Pancreas (tissue), 10 donors: ENCODE measurements at regions not wholly inside any gene's neighbourhood (a gene's known extent, or its start where the extent isn't known, plus 50 kb on each side); places are given as distances from the start of the nearest gene placed in this dataset.

Source experiments
- ATAC-seq, 4 donors: fragments of 200-7000 bp; cut with Tn5 transposase; one replicate each; pipeline versions ENCODE4 v1.8.0 to v1.9.1; 2020; ENCODE audit warnings: mild to moderate bottlenecking in 4 of 4, moderate library complexity in 4 of 4
- DNase-seq, 6 donors: peaks; one replicate each; pipeline ENCODE4 v3.0.0-alpha.2; 2020
- FAIRE-seq: peaks from 2 replicates; lab custom pipeline; 2012; peaks lifted over from hg19 to GRCh38; lab: Jason Lieb, UNC
- H3K27ac ChIP-seq, 4 donors: fragments of 200-600 bp; sonication (generic); 1 replicate in 3 of 4; 2 replicates in 1 of 4; pipeline versions ENCODE4 v1.5.0 to v1.8.0; 2020
- H3K27me3 ChIP-seq, 4 donors: fragments of 200-600 bp; one replicate each; pipeline ENCODE4 v1.8.0; 2021
- H3K36me3 ChIP-seq, 3 donors: fragments of 200-600 bp; sonication (generic) in 1 of 3; one replicate each; pipeline versions ENCODE4 v1.5.0 to v1.8.0; 2020 to 2021
- H3K4me1 ChIP-seq, 3 donors: fragments of 200-600 bp; one replicate each; pipeline ENCODE4 v1.8.0; 2021
- H3K4me3 ChIP-seq, 4 donors: fragments of 200-600 bp; sonication (generic) in 2 of 4; one replicate each; pipeline versions ENCODE4 v1.5.0 to v1.8.0; 2020 to 2021
- H3K9me3 ChIP-seq, 4 donors: fragments of 200-600 bp; one replicate each; pipeline ENCODE4 v1.8.0; 2021
- CTCF ChIP-seq, 4 donors: fragments of 200-600 bp; sonication (generic) in 3 of 4; IDR thresholded peaks; one replicate each; pipeline versions ENCODE4 v1.5.0 to v1.8.0; 2021; ENCODE audit warnings: antibody characterized with exemption in 4 of 4
- WGBS, 2 donors: extraction: QIAGEN DNeasy Blood & Tissue Kit; methylation state at CpG; one replicate each; pipeline ENCODE4 v1.1.7; 2013; 5-methylcytosine and 5-hydroxymethylcytosine counted together
- intact Hi-C, 3 donors: fragments of 100-400 bp; cut with DNase I; formaldehyde crosslinking; loops; one replicate each; pipeline versions ENCODE4 v1.11.1 to v1.14.2; 2022
- donor health status: healthy with polysubstance abuse.
- donor health status: DM: no; HTN: no; CAD: no; lungs with moderate emphysema.
- donor health status: DM: no; HTN: no; CAD: no.
- donor health status: control.
- donor health status: control.
- donor health status: Bipolar disorder and iron deficiency.
- donor health status: DM: yes; HTN: yes; CAD: no.
- donor health status: DM: no; HTN: no; CAD: no.
- donor health status: DM: no; HTN: no; CAD: no.
- donor health status: DM: yes; HTN: yes; CAD: no.

GRCh38 chr1:200228081-200228480 is 181.8 kb downstream of the ZNF281 start:
- no peaks in the 10 kb centered on the region for H3K9me3 ChIP-seq
- no peak overlapping the region for H3K27ac ChIP-seq
- no peaks in the 10 kb centered on the region for H3K27me3 ChIP-seq
- FAIRE-seq: no peak
- DNase-seq: no peak
- H3K36me3 ChIP-seq: no peaks in the 10 kb centered on the region
- no peak for TF ChIP-seq CTCF (IDR thresholded peaks at IDR 0.05)
- no peaks in the 10 kb centered on the region for H3K4me1 ChIP-seq
- no peak for ATAC-seq
- 44 to 54% methylated on average over 6 of the region's 6 CpGs for WGBS, 2 donors
- no peak overlapping the region for H3K4me3 ChIP-seq
- intact Hi-C loops: no loop called here
